ENCODE measurements at regions not wholly inside any gene's neighbourhood (a gene's known extent, or its start where the extent isn't known, plus 50 kb on each side); places are given as distances from the start of the nearest gene placed in this dataset.

- Mint-ChIP-seq H3K36me3 (no peaks in the 10 kb centered on the region), H3K4me3 (no peak overlapping the region), H3K4me1 (no peaks in the 10 kb centered on the region), H3K9me3 (peaks cover 2 to 8% (median 5%) of the 10 kb centered on the region in 7 donors), H3K27ac (no peak overlapping the region), H3K27me3 (ENCODE audit: low read depth in 3 of 3) (peaks cover 0 to 2% (median 0%) of the 10 kb centered on the region in 3 donors)
- H3K79me2 ChIP-seq (ENCODE audit: insufficient read depth, low read length), result no peaks in the 10 kb centered on the region
- H3K4me3 ChIP-seq (replicated peaks in 1 of 3; ENCODE audit: low read depth in 2 of 3, low read length in 3 of 3), result no peak overlapping the region
- no peak overlapping the region for H3K27ac ChIP-seq (ENCODE audit: low read depth in 1 of 2, low read length in 2 of 2)
- DNase-seq, result no peak
- no peaks in the 10 kb centered on the region for H4K20me1 ChIP-seq (ENCODE audit: insufficient read depth, low read length)
- H2AFZ ChIP-seq (ENCODE audit: insufficient read depth, low read depth, low read length, poor library complexity, severe bottlenecking), result no peak overlapping the region
- intact Hi-C loops (cut with micrococcal nuclease), result no loop called here
- no peaks in the 10 kb centered on the region for H3K4me1 ChIP-seq (ENCODE audit: control insufficient read depth in 1 of 2, insufficient read depth in 2 of 2, low read length in 2 of 2)
- peaks cover 14 to 21% of the 10 kb centered on the region in 2 donors for H3K9me3 ChIP-seq (replicated peaks in 1 of 2; ENCODE audit: control insufficient read depth in 1 of 2, insufficient read depth in 1 of 2, low read length in 2 of 2)
- H3K9ac ChIP-seq (ENCODE audit: insufficient read depth, low read length, poor library complexity, severe bottlenecking), result no peak overlapping the region
- 96% methylated on average over 9 of the region's 9 CpGs for WGBS (ENCODE audit: insufficient coverage)
- H3K4me2 ChIP-seq (replicated peaks; ENCODE audit: extremely low read depth, low read length, poor library complexity, severe bottlenecking), result no peak overlapping the region
- H3K36me3 ChIP-seq (replicated peaks in 1 of 2; ENCODE audit: control insufficient read depth in 1 of 2, insufficient read depth in 2 of 2, low read length in 2 of 2), result no peaks in the 10 kb centered on the region
- TF ChIP-seq CTCF (IDR thresholded peaks at IDR 0.05), result no peak
- H3K27me3 ChIP-seq (ENCODE audit: control insufficient read depth in 2 of 2, insufficient read depth in 2 of 2, low read length in 2 of 2), result no peaks in the 10 kb centered on the region
Measured at GRCh38 chr7:54343511-54343910, 198.7 kb upstream of the VSTM2A start.

- no peak for TF ChIP-seq CTCF (IDR thresholded peaks at IDR 0.05)
- no peaks in the 10 kb centered on the region for H3K27me3 ChIP-seq (ENCODE audit: control insufficient read depth in 2 of 2, insufficient read depth in 2 of 2, low read length in 2 of 2)
- intact Hi-C loops (cut with micrococcal nuclease), result no loop called here
- no peak overlapping the region for H3K4me2 ChIP-seq (replicated peaks; ENCODE audit: extremely low read depth, low read length, poor library complexity, severe bottlenecking)
- Mint-ChIP-seq H3K36me3 (no peaks in the 10 kb centered on the region), H3K27ac (no peak overlapping the region), H3K27me3 (ENCODE audit: low read depth in 3 of 3) (peaks cover 0 to 2% (median 0%) of the 10 kb centered on the region in 3 donors), H3K4me1 (no peaks in the 10 kb centered on the region), H3K4me3 (no peak overlapping the region), H3K9me3 (peaks cover 5 to 10% (median 7%) of the 10 kb centered on the region in 7 donors)
- no peak overlapping the region for H3K27ac ChIP-seq (ENCODE audit: low read depth in 1 of 2, low read length in 2 of 2)
- H3K9me3 ChIP-seq (replicated peaks in 1 of 2; ENCODE audit: control insufficient read depth in 1 of 2, insufficient read depth in 1 of 2, low read length in 2 of 2), result peaks cover 18 to 26% of the 10 kb centered on the region in 2 donors
- no peaks in the 10 kb centered on the region for H3K79me2 ChIP-seq (ENCODE audit: insufficient read depth, low read length)
- no peak overlapping the region for H2AFZ ChIP-seq (ENCODE audit: insufficient read depth, low read depth, low read length, poor library complexity, severe bottlenecking)
- H3K9ac ChIP-seq (ENCODE audit: insufficient read depth, low read length, poor library complexity, severe bottlenecking), result no peak overlapping the region
- H3K36me3 ChIP-seq (replicated peaks in 1 of 2; ENCODE audit: control insufficient read depth in 1 of 2, insufficient read depth in 2 of 2, low read length in 2 of 2), result no peaks in the 10 kb centered on the region
- no peaks in the 10 kb centered on the region for H3K4me1 ChIP-seq (ENCODE audit: control insufficient read depth in 1 of 2, insufficient read depth in 2 of 2, low read length in 2 of 2)
- no peak for DNase-seq
- H4K20me1 ChIP-seq (ENCODE audit: insufficient read depth, low read length), result no peaks in the 10 kb centered on the region
- 90% methylated on average over 1 of the region's 1 CpG for WGBS (ENCODE audit: insufficient coverage)
- no peak overlapping the region for H3K4me3 ChIP-seq (replicated peaks in 1 of 3; ENCODE audit: low read depth in 2 of 3, low read length in 3 of 3)
Measured at GRCh38 chr7:54345746-54346145, 196.4 kb upstream of the VSTM2A start.

Measured in CD14-positive monocyte (primary cell).